GM23338 (cell line): ENCODE measurements at regions not wholly inside any gene's neighbourhood (a gene's known extent, or its start where the extent isn't known, plus 50 kb on each side); places are given as distances from the start of the nearest gene placed in this dataset.

ENCODE experiments used
- ATAC-seq: fragments of 200-7000 bp; cut with Tn5 transposase; 3 replicates; pipeline ENCODE4 v1.9.1; 2020
- DNase-seq: peaks from one replicate; pipeline ENCODE4 v3.0.0-alpha.2; 2015; ENCODE audit warnings: low spot score
- H2AFZ ChIP-seq: fragments of 200-600 bp; sonication (generic); 2 replicates; pipeline ENCODE4 v1.8.0; 2016; ENCODE audit warnings: antibody characterized with exemption, mild to moderate bottlenecking, moderate library complexity
- H3F3A ChIP-seq: fragments of 200-600 bp; sonication (generic); replicated peaks from 2 replicates; pipeline ENCODE4 v1.8.0; 2017; ENCODE audit warnings: antibody characterized with exemption, mixed run types, low read depth
- H3K27ac ChIP-seq: fragments of 200-600 bp; sonication (generic); 2 replicates; pipeline ENCODE4 v1.6.1; 2016; ENCODE audit warnings: low read depth
- H3K27me3 ChIP-seq: fragments of 200-600 bp; sonication (generic); 2 replicates; pipeline ENCODE4 v1.8.0; 2016; ENCODE audit warnings: mild to moderate bottlenecking, mixed run types, moderate library complexity; ENCODE audit not compliant: insufficient read depth
- H3K36me3 ChIP-seq: fragments of 200-600 bp; sonication (generic); 2 replicates; pipeline ENCODE4 v1.8.0; 2016; ENCODE audit warnings: mild to moderate bottlenecking; ENCODE audit not compliant: insufficient read depth
- H3K4me1 ChIP-seq: fragments of 200-600 bp; sonication (generic); 2 replicates; pipeline ENCODE4 v1.8.0; 2016; ENCODE audit warnings: mild to moderate bottlenecking, moderate library complexity; ENCODE audit not compliant: insufficient read depth
- H3K4me2 ChIP-seq: fragments of 200-600 bp; sonication (generic); 2 replicates; pipeline ENCODE4 v1.7.1; 2017; ENCODE audit warnings: mixed run types
- H3K4me3 ChIP-seq: fragments of 200-600 bp; sonication (generic); 2 replicates; pipeline ENCODE4 v1.6.1; 2016; ENCODE audit warnings: mixed run types
- H3K79me2 ChIP-seq: fragments of 200-600 bp; sonication (generic); replicated peaks from 2 replicates; pipeline ENCODE4 v1.8.0; 2017; ENCODE audit warnings: mild to moderate bottlenecking; ENCODE audit not compliant: insufficient read depth
- H3K9me2 ChIP-seq: fragments of 200-600 bp; sonication (generic); 2 replicates; pipeline ENCODE4 v1.8.0; 2017; ENCODE audit not compliant: insufficient read depth
- H4K20me1 ChIP-seq: fragments of 200-600 bp; sonication (generic); replicated peaks from 2 replicates; pipeline ENCODE4 v1.8.0; 2017; ENCODE audit warnings: mild to moderate bottlenecking; ENCODE audit not compliant: insufficient read depth
- H3K27ac Mint-ChIP-seq: 2 replicates; pipeline ENCODE4 v1.8.0; 2020; ENCODE audit warnings: inconsistent platforms, mild to moderate bottlenecking, moderate library complexity, mixed read lengths
- H3K27me3 Mint-ChIP-seq: 3 replicates; pipeline ENCODE4 v1.8.0; 2022; ENCODE audit warnings: low read depth, mild to moderate bottlenecking, moderate library complexity, mixed read lengths, inconsistent platforms; ENCODE audit not compliant: insufficient read depth, poor library complexity
- H3K36me3 Mint-ChIP-seq: 3 replicates; pipeline ENCODE4 v1.8.0; 2021; ENCODE audit warnings: low read depth, mild to moderate bottlenecking, inconsistent platforms, moderate library complexity, mixed read lengths
- H3K4me1 Mint-ChIP-seq: 3 replicates; pipeline ENCODE4 v1.8.0; 2020; ENCODE audit warnings: mild to moderate bottlenecking, inconsistent platforms, mixed read lengths
- H3K4me3 Mint-ChIP-seq: 3 replicates; pipeline ENCODE4 v1.8.0; 2021; ENCODE audit warnings: moderate library complexity, mild to moderate bottlenecking, inconsistent platforms, mixed read lengths
- H3K9me3 Mint-ChIP-seq: 3 replicates; pipeline ENCODE4 v1.8.0; 2020; ENCODE audit warnings: moderate library complexity, mild to moderate bottlenecking, inconsistent platforms, mixed read lengths
- CREB1 ChIP-seq: fragments of 250-450 bp; sonication (Bioruptor Pico); IDR thresholded peaks from 2 replicates; pipeline ENCODE4 v1.5.0; 2020; ENCODE audit warnings: low read depth, mild to moderate bottlenecking, moderate library complexity
- ETS1 ChIP-seq: IDR thresholded peaks from 2 replicates; pipeline ENCODE4 v1.6.1; 2016; ENCODE audit warnings: antibody characterized with exemption
- EZH2 ChIP-seq: fragments of 200-600 bp; sonication (generic); IDR thresholded peaks from one replicate; pipeline ENCODE4 v1.8.0; 2017; ENCODE audit warnings: antibody characterized with exemption, mild to moderate bottlenecking, low read depth; ENCODE audit not compliant: unreplicated experiment
- EZH2phosphoT487 ChIP-seq: fragments of 200-600 bp; sonication (generic); IDR thresholded peaks from one replicate; pipeline ENCODE4 v1.8.1; 2018; ENCODE audit warnings: antibody characterized with exemption; ENCODE audit not compliant: unreplicated experiment
- JUNB ChIP-seq: IDR thresholded peaks from one replicate; pipeline ENCODE4 v1.6.1; 2016; ENCODE audit warnings: antibody characterized with exemption; ENCODE audit not compliant: unreplicated experiment
- NANOG ChIP-seq: IDR thresholded peaks from 2 replicates; pipeline ENCODE4 v1.6.1; 2016; ENCODE audit warnings: antibody characterized with exemption, borderline replicate concordance
- POLR2AphosphoS5 ChIP-seq: IDR thresholded peaks from 2 replicates; pipeline ENCODE4 v1.6.1; 2016; ENCODE audit warnings: antibody characterized with exemption, low read depth
- STAT1 ChIP-seq: IDR thresholded peaks from one replicate; pipeline ENCODE4 v1.6.1; 2016; ENCODE audit warnings: antibody characterized with exemption; ENCODE audit not compliant: unreplicated experiment
- ZNF114 ChIP-seq: fragments of 250-450 bp; sonication (Bioruptor Pico); IDR thresholded peaks from 2 replicates; pipeline ENCODE4 v1.5.0; 2020; ENCODE audit warnings: mild to moderate bottlenecking, moderate library complexity
- ZNF331 ChIP-seq: fragments of 250-450 bp; sonication (Bioruptor Pico); IDR thresholded peaks from 2 replicates; pipeline ENCODE4 v1.5.0; 2020; ENCODE audit warnings: low read depth, mild to moderate bottlenecking, moderate library complexity
- ZNF462 ChIP-seq: fragments of 250-450 bp; sonication (Bioruptor Pico); IDR thresholded peaks from 2 replicates; pipeline ENCODE4 v1.5.0; 2020; ENCODE audit warnings: mild to moderate bottlenecking, moderate library complexity
- TF ChIP-seq, protein P1 (sequence below), 2 experiments: fragments of 200-600 bp in 1 of 2; sonication (generic) in 1 of 2; conservative IDR thresholded peaks; 2 replicates each; pipeline versions ENCODE4 v1.5.1 to v1.6.1; 2016 to 2017; ENCODE audit warnings: antibody characterized with exemption in 2 of 2, low read depth in 2 of 2, mild to moderate bottlenecking in 2 of 2, moderate library complexity in 1 of 2
- TF ChIP-seq, protein P2 (sequence below): IDR thresholded peaks from one replicate; pipeline ENCODE4 v1.6.1; 2018; ENCODE audit warnings: antibody characterized with exemption; ENCODE audit not compliant: unreplicated experiment

DNA sequence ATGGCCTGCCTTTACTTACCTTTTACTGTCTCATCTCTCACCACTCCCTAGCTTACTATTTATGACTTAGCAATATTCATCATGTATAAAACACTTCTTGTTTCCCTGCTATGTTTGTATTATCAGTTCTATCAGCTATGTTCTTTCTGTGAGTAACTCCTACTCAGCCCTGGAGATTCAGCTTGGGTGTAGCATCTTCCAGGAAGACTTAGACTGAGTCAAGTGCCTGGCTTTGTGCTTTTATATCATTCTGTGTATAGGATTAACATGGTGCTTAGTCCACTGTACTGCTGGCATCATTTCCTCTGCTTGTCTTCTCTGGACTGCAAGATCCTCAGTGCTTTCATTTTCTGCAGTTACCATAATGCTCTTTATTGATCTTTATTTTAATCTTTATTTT is 257.8 kb downstream of the BTBD3 start:
- Histone ChIP-seq H3K36me3 (no peaks in the 10 kb centered on the region), H3K9me2 (no peaks in the 10 kb centered on the region), H3K79me2 (no peaks in the 10 kb centered on the region), H4K20me1 (no peaks in the 10 kb centered on the region), H3K4me1 (0 out of 2 replicates have a peak, but pooled peaks cover 7% of the 10 kb centered on the region), H3F3A (no peaks in the 10 kb centered on the region), H3K27ac (no peak overlapping the region), H3K4me3 (no peak overlapping the region), H3K4me2 (no peak overlapping the region), H2AFZ (no peak overlapping the region), H3K27me3 (no peaks in the 10 kb centered on the region)
- TF ChIP-seq CREB1 (CRISPR knock-in tag) = no peak
- no peak for TF ChIP-seq ZNF114 (CRISPR knock-in tag)
- no peak for TF ChIP-seq ZNF331 (CRISPR knock-in tag)
- TF ChIP-seq EZH2 = no peak
- no peak for TF ChIP-seq ZNF462
- no peak for TF ChIP-seq ETS1
- TF ChIP-seq NANOG = no peak
- TF ChIP-seq STAT1 = no peak
- TF ChIP-seq POLR2AphosphoS5 = no peak
- TF ChIP-seq, protein P1, sequence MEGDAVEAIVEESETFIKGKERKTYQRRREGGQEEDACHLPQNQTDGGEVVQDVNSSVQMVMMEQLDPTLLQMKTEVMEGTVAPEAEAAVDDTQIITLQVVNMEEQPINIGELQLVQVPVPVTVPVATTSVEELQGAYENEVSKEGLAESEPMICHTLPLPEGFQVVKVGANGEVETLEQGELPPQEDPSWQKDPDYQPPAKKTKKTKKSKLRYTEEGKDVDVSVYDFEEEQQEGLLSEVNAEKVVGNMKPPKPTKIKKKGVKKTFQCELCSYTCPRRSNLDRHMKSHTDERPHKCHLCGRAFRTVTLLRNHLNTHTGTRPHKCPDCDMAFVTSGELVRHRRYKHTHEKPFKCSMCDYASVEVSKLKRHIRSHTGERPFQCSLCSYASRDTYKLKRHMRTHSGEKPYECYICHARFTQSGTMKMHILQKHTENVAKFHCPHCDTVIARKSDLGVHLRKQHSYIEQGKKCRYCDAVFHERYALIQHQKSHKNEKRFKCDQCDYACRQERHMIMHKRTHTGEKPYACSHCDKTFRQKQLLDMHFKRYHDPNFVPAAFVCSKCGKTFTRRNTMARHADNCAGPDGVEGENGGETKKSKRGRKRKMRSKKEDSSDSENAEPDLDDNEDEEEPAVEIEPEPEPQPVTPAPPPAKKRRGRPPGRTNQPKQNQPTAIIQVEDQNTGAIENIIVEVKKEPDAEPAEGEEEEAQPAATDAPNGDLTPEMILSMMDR (conservative IDR thresholded peaks at IDR 0.05; ENCODE audit: low read depth in 2 of 2) = no peak
- TF ChIP-seq, protein P2, sequence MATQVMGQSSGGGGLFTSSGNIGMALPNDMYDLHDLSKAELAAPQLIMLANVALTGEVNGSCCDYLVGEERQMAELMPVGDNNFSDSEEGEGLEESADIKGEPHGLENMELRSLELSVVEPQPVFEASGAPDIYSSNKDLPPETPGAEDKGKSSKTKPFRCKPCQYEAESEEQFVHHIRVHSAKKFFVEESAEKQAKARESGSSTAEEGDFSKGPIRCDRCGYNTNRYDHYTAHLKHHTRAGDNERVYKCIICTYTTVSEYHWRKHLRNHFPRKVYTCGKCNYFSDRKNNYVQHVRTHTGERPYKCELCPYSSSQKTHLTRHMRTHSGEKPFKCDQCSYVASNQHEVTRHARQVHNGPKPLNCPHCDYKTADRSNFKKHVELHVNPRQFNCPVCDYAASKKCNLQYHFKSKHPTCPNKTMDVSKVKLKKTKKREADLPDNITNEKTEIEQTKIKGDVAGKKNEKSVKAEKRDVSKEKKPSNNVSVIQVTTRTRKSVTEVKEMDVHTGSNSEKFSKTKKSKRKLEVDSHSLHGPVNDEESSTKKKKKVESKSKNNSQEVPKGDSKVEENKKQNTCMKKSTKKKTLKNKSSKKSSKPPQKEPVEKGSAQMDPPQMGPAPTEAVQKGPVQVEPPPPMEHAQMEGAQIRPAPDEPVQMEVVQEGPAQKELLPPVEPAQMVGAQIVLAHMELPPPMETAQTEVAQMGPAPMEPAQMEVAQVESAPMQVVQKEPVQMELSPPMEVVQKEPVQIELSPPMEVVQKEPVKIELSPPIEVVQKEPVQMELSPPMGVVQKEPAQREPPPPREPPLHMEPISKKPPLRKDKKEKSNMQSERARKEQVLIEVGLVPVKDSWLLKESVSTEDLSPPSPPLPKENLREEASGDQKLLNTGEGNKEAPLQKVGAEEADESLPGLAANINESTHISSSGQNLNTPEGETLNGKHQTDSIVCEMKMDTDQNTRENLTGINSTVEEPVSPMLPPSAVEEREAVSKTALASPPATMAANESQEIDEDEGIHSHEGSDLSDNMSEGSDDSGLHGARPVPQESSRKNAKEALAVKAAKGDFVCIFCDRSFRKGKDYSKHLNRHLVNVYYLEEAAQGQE = no peak
- TF ChIP-seq JUNB = no peak
- no peak for TF ChIP-seq EZH2phosphoT487
- DNase-seq (no peak), ATAC-seq (no peak)
- no peaks in the 10 kb centered on the region for H3K36me3 Mint-ChIP-seq
- H3K4me3 Mint-ChIP-seq = no peak overlapping the region
- peaks cover 7% of the 10 kb centered on the region for H3K4me1 Mint-ChIP-seq
- no peaks in the 10 kb centered on the region for H3K9me3 Mint-ChIP-seq
- no peaks in the 10 kb centered on the region for H3K27me3 Mint-ChIP-seq
- no peak overlapping the region for H3K27ac Mint-ChIP-seq
